ENCODE measurements at regions not wholly inside any gene's neighbourhood (a gene's known extent, or its start where the extent isn't known, plus 50 kb on each side); places are given as distances from the start of the nearest gene placed in this dataset.

GRCh38 chr5:21171038-21171437, 1183.0 kb upstream of the CDH18 start:
- TF ChIP-seq TAF1 (IDR thresholded peaks at IDR 0.05; ENCODE audit: low read depth) (no peak), EGR1 (IDR thresholded peaks at IDR 0.05) (no peak)

DNA sequence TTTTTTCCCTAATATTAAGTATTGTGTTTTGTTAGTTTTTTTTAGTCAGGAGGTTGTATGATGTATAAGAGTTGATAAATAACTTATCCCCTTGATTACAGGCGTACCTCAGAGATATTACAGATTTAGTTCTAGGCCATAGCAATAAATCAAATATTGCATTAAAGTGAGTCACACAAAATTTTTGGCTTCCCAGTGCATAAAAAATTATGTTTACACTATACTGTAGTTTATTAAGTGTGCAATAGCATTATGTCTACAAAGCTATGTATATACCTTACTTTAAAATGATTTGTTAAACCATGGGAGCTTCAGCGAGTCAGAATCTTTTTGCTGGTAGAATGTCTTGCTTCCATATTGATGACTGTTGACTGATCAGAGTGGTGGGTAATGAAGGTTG, 1180.6 kb upstream of the CDH18 start:
- TF ChIP-seq CREB1 (IDR thresholded peaks at IDR 0.05; ENCODE audit: low read depth) = no peak
- no peak for TF ChIP-seq YY1 (IDR thresholded peaks at IDR 0.05; ENCODE audit: low read depth)
- no peak for TF ChIP-seq NFIC (IDR thresholded peaks at IDR 0.05)
- no peak for TF ChIP-seq CEBPB (IDR thresholded peaks at IDR 0.05)
- TF ChIP-seq EP300 (IDR thresholded peaks at IDR 0.05; ENCODE audit: borderline replicate concordance) = no peak
- TF ChIP-seq FOXM1 (IDR thresholded peaks at IDR 0.05; ENCODE audit: borderline replicate concordance, low read depth) = no peak
- TF ChIP-seq USF1 (IDR thresholded peaks at IDR 0.05) = no peak

DNA sequence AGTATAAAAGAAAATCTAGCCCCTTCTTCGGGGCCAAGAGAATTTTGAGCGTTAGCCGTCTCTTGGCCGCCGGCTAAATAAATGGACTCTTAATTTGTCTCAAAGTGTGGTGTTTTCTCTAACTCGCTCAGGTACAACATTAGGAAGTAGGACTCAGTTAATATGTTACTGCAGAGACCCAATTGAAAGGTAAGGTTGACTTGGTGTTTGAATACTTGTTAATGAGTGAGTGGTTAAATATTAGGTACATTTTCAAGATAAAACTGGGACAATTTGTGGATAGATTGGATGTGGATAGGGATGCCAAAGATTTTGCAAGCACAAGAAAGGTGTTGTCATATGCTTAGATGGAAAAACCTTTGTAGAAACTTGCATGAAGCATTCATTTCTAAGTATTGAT, 1177.3 kb upstream of the CDH18 start:
- no peak for TF ChIP-seq EGR1 (IDR thresholded peaks at IDR 0.05)
- no peak for TF ChIP-seq CEBPB (IDR thresholded peaks at IDR 0.05)
- TF ChIP-seq ZBTB7A (IDR thresholded peaks at IDR 0.05; ENCODE audit: low read depth) = no peak
- no peak for TF ChIP-seq YY1 (IDR thresholded peaks at IDR 0.05; ENCODE audit: low read depth)
- no peak for TF ChIP-seq CREB1 (IDR thresholded peaks at IDR 0.05; ENCODE audit: low read depth)
- TF ChIP-seq TEAD4 (IDR thresholded peaks at IDR 0.05) = no peak
- TF ChIP-seq TAF1 (IDR thresholded peaks at IDR 0.05; ENCODE audit: low read depth) = no peak
- TF ChIP-seq NFIC (IDR thresholded peaks at IDR 0.05) = no peak
- no peak for TF ChIP-seq RAD21 (IDR thresholded peaks at IDR 0.05; ENCODE audit: low read depth)
- no peak for TF ChIP-seq FOXM1 (IDR thresholded peaks at IDR 0.05; ENCODE audit: borderline replicate concordance, low read depth)
- TF ChIP-seq, protein P1, sequence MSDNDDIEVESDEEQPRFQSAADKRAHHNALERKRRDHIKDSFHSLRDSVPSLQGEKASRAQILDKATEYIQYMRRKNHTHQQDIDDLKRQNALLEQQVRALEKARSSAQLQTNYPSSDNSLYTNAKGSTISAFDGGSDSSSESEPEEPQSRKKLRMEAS (IDR thresholded peaks at IDR 0.05) = no peak
- no peak for TF ChIP-seq EP300 (IDR thresholded peaks at IDR 0.05; ENCODE audit: borderline replicate concordance)
- TF ChIP-seq TCF12 (IDR thresholded peaks at IDR 0.05; ENCODE audit: low read depth) = no peak
- no peak for TF ChIP-seq USF1 (IDR thresholded peaks at IDR 0.05)
- no peak for TF ChIP-seq REST (IDR thresholded peaks at IDR 0.05; ENCODE audit: low read depth)

- TF ChIP-seq YY1 (IDR thresholded peaks at IDR 0.05; ENCODE audit: low read depth) (no peak), CEBPB (IDR thresholded peaks at IDR 0.05) (no peak), EP300 (IDR thresholded peaks at IDR 0.05; ENCODE audit: borderline replicate concordance) (no peak), TAF1 (IDR thresholded peaks at IDR 0.05; ENCODE audit: low read depth) (no peak), EGR1 (IDR thresholded peaks at IDR 0.05) (no peak), NFIC (IDR thresholded peaks at IDR 0.05) (no peak), TCF12 (IDR thresholded peaks at IDR 0.05; ENCODE audit: low read depth) (no peak), RAD21 (IDR thresholded peaks at IDR 0.05; ENCODE audit: low read depth) (no peak), TEAD4 (IDR thresholded peaks at IDR 0.05) (no peak), FOXM1 (IDR thresholded peaks at IDR 0.05; ENCODE audit: borderline replicate concordance, low read depth) (no peak), REST (IDR thresholded peaks at IDR 0.05; ENCODE audit: low read depth) (no peak), USF1 (IDR thresholded peaks at IDR 0.05) (no peak), ZBTB7A (IDR thresholded peaks at IDR 0.05; ENCODE audit: low read depth) (no peak), CREB1 (IDR thresholded peaks at IDR 0.05; ENCODE audit: low read depth) (no peak)
- TF ChIP-seq, protein P1 (IDR thresholded peaks at IDR 0.05) = no peak
Measured at GRCh38 chr5:21164425-21164824, 1176.4 kb upstream of the CDH18 start.

GRCh38 chr5:21159510-21160059, 1171.6 kb upstream of the CDH18 start:
- no peak for TF ChIP-seq EGR1 (IDR thresholded peaks at IDR 0.05)
- no peak for TF ChIP-seq NFIC (IDR thresholded peaks at IDR 0.05)
- no peak for TF ChIP-seq TAF1 (IDR thresholded peaks at IDR 0.05; ENCODE audit: low read depth)
- TF ChIP-seq FOXM1 (IDR thresholded peaks at IDR 0.05; ENCODE audit: borderline replicate concordance, low read depth) = no peak
- no peak for TF ChIP-seq TCF12 (IDR thresholded peaks at IDR 0.05; ENCODE audit: low read depth)
- TF ChIP-seq ZBTB7A (IDR thresholded peaks at IDR 0.05; ENCODE audit: low read depth) = no peak
- TF ChIP-seq CEBPB (IDR thresholded peaks at IDR 0.05) = no peak
- no peak for TF ChIP-seq TEAD4 (IDR thresholded peaks at IDR 0.05)

DNA sequence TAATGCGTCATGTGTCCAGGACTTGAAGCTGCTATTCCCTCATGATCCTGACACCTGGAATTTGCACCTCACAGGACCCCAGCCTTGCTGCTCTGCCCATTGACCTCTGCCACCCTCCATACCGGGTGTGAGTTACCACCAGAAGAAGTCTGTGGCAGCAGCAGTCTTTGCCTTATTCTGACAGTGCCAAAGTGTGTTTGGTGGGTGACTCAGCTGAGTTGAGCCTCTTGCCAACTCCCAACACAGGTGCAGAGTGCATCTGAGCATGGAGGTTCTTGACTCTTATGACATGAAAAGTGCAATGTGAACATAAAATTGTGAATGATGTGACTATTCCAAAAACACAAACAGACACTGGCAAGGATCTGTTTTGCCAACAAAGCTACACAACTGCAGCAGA, 1166.5 kb upstream of the CDH18 start:
- TF ChIP-seq CREB1 (IDR thresholded peaks at IDR 0.05; ENCODE audit: low read depth) = no peak
- TF ChIP-seq TEAD4 (IDR thresholded peaks at IDR 0.05) = no peak
- 0 out of 2 replicates have a peak, but pooled peaks have one; percentile 31 for TF ChIP-seq NFIC (IDR thresholded peaks at IDR 0.05)
- TF ChIP-seq CEBPB (IDR thresholded peaks at IDR 0.05) = no peak
- TF ChIP-seq, protein P1 (IDR thresholded peaks at IDR 0.05) = no peak
- no peak for TF ChIP-seq EGR1 (IDR thresholded peaks at IDR 0.05)
- TF ChIP-seq USF1 (IDR thresholded peaks at IDR 0.05) = no peak

Data from Ishikawa (cell line).